Glutamatergic neuron (in vitro differentiated cells): ENCODE measurements at regions not wholly inside any gene's neighbourhood (a gene's known extent, or its start where the extent isn't known, plus 50 kb on each side); places are given as distances from the start of the nearest gene placed in this dataset.

Experiments
- DNase-seq: peaks from one replicate; pipeline ENCODE4 v3.0.0; 2022
- H3K27ac Mint-ChIP-seq: one replicate; pipeline ENCODE4 v1.8.0; 2020; ENCODE audit warnings: mild to moderate bottlenecking, mixed read lengths, inconsistent platforms; ENCODE audit not compliant: unreplicated experiment
- H3K27me3 Mint-ChIP-seq: one replicate; pipeline ENCODE4 v1.8.0; 2020; ENCODE audit warnings: mild to moderate bottlenecking, moderate library complexity, mixed read lengths, inconsistent platforms; ENCODE audit not compliant: unreplicated experiment
- H3K36me3 Mint-ChIP-seq: one replicate; pipeline ENCODE4 v1.8.0; 2020; ENCODE audit warnings: mild to moderate bottlenecking, mixed read lengths, inconsistent platforms; ENCODE audit not compliant: unreplicated experiment
- H3K4me1 Mint-ChIP-seq: one replicate; pipeline ENCODE4 v1.8.0; 2020; ENCODE audit warnings: mild to moderate bottlenecking, low read depth, mixed read lengths, inconsistent platforms; ENCODE audit not compliant: unreplicated experiment
- H3K4me3 Mint-ChIP-seq: one replicate; pipeline ENCODE4 v1.8.0; 2020; ENCODE audit warnings: mild to moderate bottlenecking, mixed read lengths, inconsistent platforms; ENCODE audit not compliant: unreplicated experiment
- H3K9me3 Mint-ChIP-seq: one replicate; pipeline ENCODE4 v1.8.0; 2020; ENCODE audit warnings: mild to moderate bottlenecking, moderate library complexity, mixed read lengths, inconsistent platforms; ENCODE audit not compliant: unreplicated experiment
- CTCF ChIP-seq: fragments of 200-600 bp; sonication (generic); IDR thresholded peaks from one replicate; pipeline ENCODE4 v1.5.0; 2021; ENCODE audit not compliant: partially characterized antibody, unreplicated experiment

GRCh38 chr9:11894136-11894535 is 799.0 kb upstream of the TYRP1 start:
- Mint-ChIP-seq H3K4me3 (no peak overlapping the region), H3K4me1 (no peaks in the 10 kb centered on the region), H3K27ac (no peak overlapping the region), H3K9me3 (peaks cover 3% of the 10 kb centered on the region), H3K27me3 (peaks cover 2% of the 10 kb centered on the region), H3K36me3 (peaks cover 9% of the 10 kb centered on the region)
- DNase-seq = no peak
- TF ChIP-seq CTCF = no peak

- Mint-ChIP-seq H3K27me3 (no peaks in the 10 kb centered on the region), H3K36me3 (no peaks in the 10 kb centered on the region), H3K4me1 (no peaks in the 10 kb centered on the region)
These were observed 790.6 kb upstream of the TYRP1 start for GRCh38 chr9:11902610-11903009.

GRCh38 chr9:11915699-11916098 is 777.5 kb upstream of the TYRP1 start:
- H3K27ac Mint-ChIP-seq = no peak overlapping the region
- no peak overlapping the region for H3K4me3 Mint-ChIP-seq
- no peaks in the 10 kb centered on the region for H3K4me1 Mint-ChIP-seq
- no peaks in the 10 kb centered on the region for H3K36me3 Mint-ChIP-seq
- H3K27me3 Mint-ChIP-seq = no peaks in the 10 kb centered on the region
- no peak for DNase-seq
- TF ChIP-seq CTCF = no peak
- H3K9me3 Mint-ChIP-seq = no peaks in the 10 kb centered on the region

More at GRCh38 chr9:11902610-11903009, 790.6 kb upstream of the TYRP1 start:
- Mint-ChIP-seq H3K27ac (no peak overlapping the region), H3K9me3 (peaks cover 2% of the 10 kb centered on the region), H3K4me3 (no peak overlapping the region)
- DNase-seq = no peak
- no peak for TF ChIP-seq CTCF

- no peak overlapping the region for H3K4me3 Mint-ChIP-seq
- TF ChIP-seq CTCF = no peak
- no peaks in the 10 kb centered on the region for H3K36me3 Mint-ChIP-seq
- H3K4me1 Mint-ChIP-seq = no peaks in the 10 kb centered on the region
- H3K9me3 Mint-ChIP-seq = peaks cover 3% of the 10 kb centered on the region
- no peak for DNase-seq
- H3K27me3 Mint-ChIP-seq = no peaks in the 10 kb centered on the region
- no peak overlapping the region for H3K27ac Mint-ChIP-seq
These were observed 764.3 kb upstream of the TYRP1 start for GRCh38 chr9:11928871-11929321.

GRCh38 chr9:11931109-11931508 is 762.1 kb upstream of the TYRP1 start:
- Mint-ChIP-seq H3K27me3 (no peaks in the 10 kb centered on the region), H3K9me3 (peaks cover 3% of the 10 kb centered on the region), H3K4me1 (no peaks in the 10 kb centered on the region), H3K36me3 (no peaks in the 10 kb centered on the region), H3K27ac (no peak overlapping the region), H3K4me3 (no peak overlapping the region)
- no peak for DNase-seq
- TF ChIP-seq CTCF = no peak
